ENCODE measurements at regions not wholly inside any gene's neighbourhood (a gene's known extent, or its start where the extent isn't known, plus 50 kb on each side); places are given as distances from the start of the nearest gene placed in this dataset.
A peak's percentile ranks its signal among the peaks of the same experiment; 100 is the strongest.

GRCh38 chr3:45309876-45310275 lies 78.5 kb upstream of the LARS2 start:
- POLR2A ChIA-PET (ENCODE audit: partially characterized antibody): no interaction called here
- Mint-ChIP-seq H3K9me3 (no peaks in the 10 kb centered on the region), H3K36me3 (no peaks in the 10 kb centered on the region), H3K27ac (no peak overlapping the region), H3K4me1 (no peaks in the 10 kb centered on the region), H3K27me3 (peaks cover 23 to 24% of the 10 kb centered on the region in 2 donors), H3K4me3 (no peak overlapping the region)
- no peaks in the 10 kb centered on the region for H3K27me3 ChIP-seq (ENCODE audit: insufficient read depth, low read length)
- DNase-seq: no peak
- CTCF ChIA-PET (ENCODE audit: partially characterized antibody): no interaction called here
- intact Hi-C loops (cut with micrococcal nuclease): no loop called here
- H3K4me1 ChIP-seq (ENCODE audit: insufficient read depth, low read length): no peaks in the 10 kb centered on the region
- no peaks in the 10 kb centered on the region for H3K36me3 ChIP-seq (ENCODE audit: insufficient read depth, low read length)
- H3K27ac ChIP-seq (ENCODE audit: low read depth, low read length): no peak overlapping the region
- no peaks in the 10 kb centered on the region for H3K9me3 ChIP-seq (ENCODE audit: control insufficient read depth in 1 of 2, low read length in 2 of 2)
- H3K4me3 ChIP-seq (ENCODE audit: low read length in 2 of 2): no peak overlapping the region

- Histone ChIP-seq H3K27me3 (ENCODE audit: insufficient read depth, low read length) (no peaks in the 10 kb centered on the region), H3K4me3 (ENCODE audit: low read length in 2 of 2) (no peak overlapping the region), H3K27ac (ENCODE audit: low read depth, low read length) (no peak overlapping the region), H3K9me3 (ENCODE audit: control insufficient read depth in 1 of 2, low read length in 2 of 2) (no peaks in the 10 kb centered on the region), H3K4me1 (ENCODE audit: insufficient read depth, low read length) (no peaks in the 10 kb centered on the region), H3K36me3 (ENCODE audit: insufficient read depth, low read length) (no peaks in the 10 kb centered on the region)
- H3K9me3 Mint-ChIP-seq: peaks cover 0 to 3% (median 0%) of the 10 kb centered on the region in 8 donors
- intact Hi-C loops (cut with micrococcal nuclease): no loop called here
- no peak overlapping the region for H3K27ac Mint-ChIP-seq
- no peaks in the 10 kb centered on the region for H3K4me1 Mint-ChIP-seq
- no peaks in the 10 kb centered on the region for H3K36me3 Mint-ChIP-seq
- ChIA-PET POLR2A (ENCODE audit: partially characterized antibody) (no interaction called here), CTCF (ENCODE audit: partially characterized antibody) (no interaction called here)
- H3K4me3 Mint-ChIP-seq: no peak overlapping the region
- DNase-seq: no peak
- peaks cover 21 to 23% of the 10 kb centered on the region in 2 donors for H3K27me3 Mint-ChIP-seq
These were observed 77.0 kb upstream of the LARS2 start for GRCh38 chr3:45311327-45311726.

DNA sequence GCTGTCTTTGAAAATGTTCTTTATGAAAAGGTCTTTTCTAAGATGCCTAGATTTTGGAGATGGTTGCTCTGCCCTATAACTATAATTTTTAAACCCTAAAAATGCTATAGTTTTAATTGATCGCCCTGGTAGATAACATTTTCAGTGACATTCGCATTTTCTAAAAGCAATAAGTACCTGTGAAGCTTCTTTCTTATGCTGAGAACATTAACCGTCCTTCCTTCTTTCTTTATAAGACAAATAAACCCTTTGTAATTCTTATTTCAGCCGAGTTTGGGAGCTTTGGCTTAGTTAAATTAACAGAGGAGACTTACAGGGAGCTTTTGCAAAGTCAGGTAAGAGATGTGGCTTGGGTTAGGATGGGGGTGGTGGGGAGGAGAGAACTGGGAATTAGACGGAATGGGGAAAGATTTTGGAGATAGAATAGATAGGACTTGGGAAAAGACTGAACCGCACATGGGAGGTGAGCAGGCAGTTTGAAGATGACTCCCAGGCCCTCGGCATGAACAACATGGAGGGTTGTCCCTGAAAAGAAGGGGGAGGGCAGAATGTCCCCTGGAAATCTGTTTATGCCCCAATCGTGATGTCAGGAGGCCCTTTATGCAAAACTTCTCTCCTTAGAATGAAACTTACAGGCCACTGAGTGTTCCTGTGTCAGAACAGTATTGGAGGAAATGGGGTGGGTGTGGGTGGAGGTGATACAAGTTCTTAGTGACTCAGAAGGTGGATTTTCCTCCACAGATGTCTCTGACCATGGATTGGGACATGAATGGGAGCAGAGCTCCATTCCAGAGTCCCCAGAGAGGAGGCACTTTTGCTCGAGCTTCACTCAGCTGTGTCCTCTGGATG lies 76.2 kb upstream of the LARS2 start:
- H3K27ac Mint-ChIP-seq: no peak overlapping the region
- Histone ChIP-seq H3K4me3 (ENCODE audit: low read length in 2 of 2) (no peak overlapping the region), H3K27ac (ENCODE audit: low read depth, low read length) (no peak overlapping the region), H3K36me3 (ENCODE audit: insufficient read depth, low read length) (no peaks in the 10 kb centered on the region), H3K4me1 (ENCODE audit: insufficient read depth, low read length) (no peaks in the 10 kb centered on the region), H3K9me3 (ENCODE audit: control insufficient read depth in 1 of 2, low read length in 2 of 2) (no peaks in the 10 kb centered on the region), H3K27me3 (ENCODE audit: insufficient read depth, low read length) (no peaks in the 10 kb centered on the region)
- intact Hi-C loops (cut with micrococcal nuclease): no loop called here
- peaks cover 21 to 23% of the 10 kb centered on the region in 2 donors for H3K27me3 Mint-ChIP-seq
- POLR2A ChIA-PET (ENCODE audit: partially characterized antibody): no interaction called here
- H3K36me3 Mint-ChIP-seq: no peaks in the 10 kb centered on the region
- H3K4me3 Mint-ChIP-seq: no peak overlapping the region
- H3K9me3 Mint-ChIP-seq: peaks cover 0 to 3% (median 0%) of the 10 kb centered on the region in 8 donors
- H3K4me1 Mint-ChIP-seq: no peaks in the 10 kb centered on the region
- CTCF ChIA-PET (ENCODE audit: partially characterized antibody): no interaction called here
- no peak for DNase-seq

DNA sequence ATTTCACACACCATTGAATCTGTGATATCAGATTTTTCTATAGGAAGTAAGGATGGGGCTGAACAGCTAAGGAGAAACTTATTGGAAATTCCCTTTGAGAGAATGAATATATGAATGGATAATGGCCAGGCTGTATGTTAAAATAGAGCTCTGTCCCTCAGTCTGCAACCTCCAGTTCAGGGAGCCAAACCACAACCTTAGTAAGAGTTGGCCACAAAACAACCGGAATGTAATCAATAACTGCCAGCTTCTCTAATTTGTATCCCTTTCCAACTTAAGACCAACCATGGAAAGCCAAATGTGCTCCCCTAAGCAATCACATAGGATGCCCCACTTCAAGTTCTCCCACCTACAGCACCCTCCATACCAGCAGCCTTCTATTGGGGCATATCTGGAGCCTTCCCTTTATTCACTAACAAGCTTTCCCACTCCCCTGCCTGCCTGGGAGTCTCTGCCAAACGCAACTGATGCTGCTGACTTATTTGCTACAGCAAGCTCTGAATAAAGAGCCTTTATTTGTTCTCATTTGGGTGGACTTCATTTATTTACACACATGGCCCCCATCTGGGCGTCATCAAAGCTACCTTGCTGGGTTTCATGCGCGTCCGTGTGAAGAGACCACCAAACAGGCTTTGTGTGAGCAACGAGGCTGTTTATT lies 75.4 kb upstream of the LARS2 start:
- Mint-ChIP-seq H3K36me3 (no peaks in the 10 kb centered on the region), H3K4me1 (no peaks in the 10 kb centered on the region), H3K27me3 (peaks cover 21 to 23% of the 10 kb centered on the region in 2 donors), H3K27ac (no peak overlapping the region), H3K9me3 (peaks cover 0 to 3% (median 0%) of the 10 kb centered on the region in 8 donors), H3K4me3 (peak overlapping the region in 1 of 8 donors; percentile 67)
- no peak overlapping the region for H3K27ac ChIP-seq (ENCODE audit: low read depth, low read length)
- H3K4me1 ChIP-seq (ENCODE audit: insufficient read depth, low read length): no peaks in the 10 kb centered on the region
- no peaks in the 10 kb centered on the region for H3K9me3 ChIP-seq (ENCODE audit: control insufficient read depth in 1 of 2, low read length in 2 of 2)
- H3K36me3 ChIP-seq (ENCODE audit: insufficient read depth, low read length): no peaks in the 10 kb centered on the region
- no peak for DNase-seq
- CTCF ChIA-PET (ENCODE audit: partially characterized antibody): no interaction called here
- no peak overlapping the region for H3K4me3 ChIP-seq (ENCODE audit: low read length in 2 of 2)
- POLR2A ChIA-PET (ENCODE audit: partially characterized antibody): no interaction called here
- no peaks in the 10 kb centered on the region for H3K27me3 ChIP-seq (ENCODE audit: insufficient read depth, low read length)
- intact Hi-C loops (cut with micrococcal nuclease): no loop called here

DNA sequence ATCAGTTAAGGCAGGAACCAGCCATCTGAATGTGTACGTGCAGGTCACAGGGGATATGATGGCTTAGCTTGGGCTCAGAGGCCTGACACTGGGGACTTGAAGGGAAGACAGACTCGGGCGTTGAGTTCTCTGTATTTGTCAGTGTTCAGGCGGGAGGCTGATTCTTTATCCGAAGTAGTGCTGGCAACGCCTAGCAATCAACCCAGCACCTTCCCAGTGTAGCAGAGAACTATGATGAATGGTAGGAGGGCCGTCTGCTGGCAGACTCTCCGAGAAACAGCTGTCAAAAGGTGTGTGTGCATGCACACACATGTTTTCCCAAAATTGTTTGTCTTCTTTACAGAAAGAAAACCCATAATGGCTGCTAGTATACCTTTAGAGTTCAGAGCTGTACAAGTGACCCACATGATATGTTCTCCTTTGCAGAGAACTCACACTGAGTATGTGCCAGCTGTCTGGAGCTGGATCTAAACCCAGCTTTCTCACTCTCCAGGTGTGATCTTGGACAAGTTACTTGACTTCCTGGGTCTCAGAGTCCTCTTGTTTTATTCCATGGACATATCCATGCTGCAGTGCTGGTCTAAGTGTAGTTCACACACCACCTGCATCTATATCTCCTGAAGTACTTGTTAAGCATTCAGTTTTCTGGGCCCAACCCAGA lies 74.5 kb upstream of the LARS2 start:
- Histone ChIP-seq H3K4me3 (ENCODE audit: low read length in 2 of 2) (no peak overlapping the region), H3K36me3 (ENCODE audit: insufficient read depth, low read length) (no peaks in the 10 kb centered on the region), H3K27me3 (ENCODE audit: insufficient read depth, low read length) (no peaks in the 10 kb centered on the region), H3K4me1 (ENCODE audit: insufficient read depth, low read length) (no peaks in the 10 kb centered on the region), H3K9me3 (ENCODE audit: control insufficient read depth in 1 of 2, low read length in 2 of 2) (no peaks in the 10 kb centered on the region), H3K27ac (ENCODE audit: low read depth, low read length) (no peak overlapping the region)
- intact Hi-C loops (cut with micrococcal nuclease): no loop called here
- H3K4me3 Mint-ChIP-seq: no peak overlapping the region
- no peak overlapping the region for H3K27ac Mint-ChIP-seq
- POLR2A ChIA-PET (ENCODE audit: partially characterized antibody): no interaction called here
- H3K36me3 Mint-ChIP-seq: no peaks in the 10 kb centered on the region
- peaks cover 0 to 3% (median 0%) of the 10 kb centered on the region in 8 donors for H3K9me3 Mint-ChIP-seq
- DNase-seq: no peak
- CTCF ChIA-PET (ENCODE audit: partially characterized antibody): no interaction called here
- H3K27me3 Mint-ChIP-seq: peaks cover 21 to 23% of the 10 kb centered on the region in 2 donors
- no peaks in the 10 kb centered on the region for H3K4me1 Mint-ChIP-seq

DNA sequence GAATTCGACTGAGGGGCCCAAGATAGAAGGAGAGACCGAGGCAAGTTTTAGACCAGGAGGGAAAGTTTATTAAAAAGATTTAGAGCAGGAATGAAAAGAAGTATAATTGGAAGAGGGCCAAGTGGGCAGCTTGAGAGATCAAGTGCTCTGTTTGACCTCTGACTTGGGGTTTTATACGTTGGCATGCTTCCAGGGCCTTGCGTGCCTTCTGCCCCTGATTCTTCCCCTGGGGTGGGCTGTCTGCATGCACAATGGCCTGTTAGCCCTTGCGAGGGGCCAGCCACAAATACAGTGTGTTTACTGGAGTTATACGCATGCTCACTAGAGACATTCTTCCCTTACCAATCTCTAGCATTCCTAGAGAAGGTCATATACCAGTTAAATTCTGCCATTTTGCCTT lies 70.7 kb upstream of the LARS2 start:
- Mint-ChIP-seq H3K27ac (peak overlapping the region in 1 of 7 donors; percentile 33), H3K27me3 (peaks cover 8 to 10% of the 10 kb centered on the region in 2 donors), H3K4me3 (no peak overlapping the region), H3K4me1 (no peaks in the 10 kb centered on the region), H3K9me3 (peaks cover 0 to 3% (median 0%) of the 10 kb centered on the region in 8 donors), H3K36me3 (no peaks in the 10 kb centered on the region)
- Histone ChIP-seq H3K4me1 (ENCODE audit: insufficient read depth, low read length) (no peaks in the 10 kb centered on the region), H3K27me3 (ENCODE audit: insufficient read depth, low read length) (no peaks in the 10 kb centered on the region), H3K9me3 (ENCODE audit: control insufficient read depth in 1 of 2, low read length in 2 of 2) (no peaks in the 10 kb centered on the region), H3K27ac (ENCODE audit: low read depth, low read length) (no peak overlapping the region), H3K36me3 (ENCODE audit: insufficient read depth, low read length) (no peaks in the 10 kb centered on the region), H3K4me3 (ENCODE audit: low read length in 2 of 2) (no peak overlapping the region)
- ChIA-PET POLR2A (ENCODE audit: partially characterized antibody) (no interaction called here), CTCF (ENCODE audit: partially characterized antibody) (no interaction called here)
- intact Hi-C loops (cut with micrococcal nuclease): no loop called here
- no peak for DNase-seq

DNA sequence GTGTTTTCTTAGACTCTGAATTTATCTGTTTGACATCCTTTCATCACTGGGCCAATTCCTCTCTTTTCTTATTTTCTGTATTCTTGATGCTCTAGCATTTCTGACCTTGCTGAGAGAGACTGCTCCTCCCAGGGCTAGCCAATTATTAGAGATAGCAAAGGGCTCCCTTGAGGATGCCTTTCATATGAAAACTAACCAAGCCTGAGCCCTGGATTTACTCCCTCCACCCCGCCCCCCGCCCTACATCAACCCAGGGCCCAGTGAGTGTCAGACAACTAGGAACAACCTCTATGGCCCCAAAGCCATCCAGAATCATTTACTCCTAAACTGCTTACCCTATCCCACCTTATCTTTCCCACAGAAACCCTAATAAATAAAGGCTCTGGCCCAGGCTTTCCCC lies 69.7 kb upstream of the LARS2 start:
- H3K27ac Mint-ChIP-seq: no peak overlapping the region
- no peak overlapping the region for H3K4me3 Mint-ChIP-seq
- no peaks in the 10 kb centered on the region for H3K36me3 Mint-ChIP-seq
- CTCF ChIA-PET (ENCODE audit: partially characterized antibody): no interaction called here
- Histone ChIP-seq H3K4me3 (ENCODE audit: low read length in 2 of 2) (no peak overlapping the region), H3K36me3 (ENCODE audit: insufficient read depth, low read length) (no peaks in the 10 kb centered on the region), H3K27me3 (ENCODE audit: insufficient read depth, low read length) (no peaks in the 10 kb centered on the region), H3K27ac (ENCODE audit: low read depth, low read length) (no peak overlapping the region), H3K4me1 (ENCODE audit: insufficient read depth, low read length) (no peaks in the 10 kb centered on the region), H3K9me3 (ENCODE audit: control insufficient read depth in 1 of 2, low read length in 2 of 2) (no peaks in the 10 kb centered on the region)
- H3K4me1 Mint-ChIP-seq: no peaks in the 10 kb centered on the region
- intact Hi-C loops (cut with micrococcal nuclease): no loop called here
- POLR2A ChIA-PET (ENCODE audit: partially characterized antibody): no interaction called here
- DNase-seq: no peak
- peaks cover 0 to 3% (median 0%) of the 10 kb centered on the region in 8 donors for H3K9me3 Mint-ChIP-seq
- peaks cover under 1 to 7% of the 10 kb centered on the region in 2 donors for H3K27me3 Mint-ChIP-seq

All from CD4-positive, alpha-beta memory T cell (primary cell).